ENCODE measurements at regions not wholly inside any gene's neighbourhood (a gene's known extent, or its start where the extent isn't known, plus 50 kb on each side); places are given as distances from the start of the nearest gene placed in this dataset.

DNA sequence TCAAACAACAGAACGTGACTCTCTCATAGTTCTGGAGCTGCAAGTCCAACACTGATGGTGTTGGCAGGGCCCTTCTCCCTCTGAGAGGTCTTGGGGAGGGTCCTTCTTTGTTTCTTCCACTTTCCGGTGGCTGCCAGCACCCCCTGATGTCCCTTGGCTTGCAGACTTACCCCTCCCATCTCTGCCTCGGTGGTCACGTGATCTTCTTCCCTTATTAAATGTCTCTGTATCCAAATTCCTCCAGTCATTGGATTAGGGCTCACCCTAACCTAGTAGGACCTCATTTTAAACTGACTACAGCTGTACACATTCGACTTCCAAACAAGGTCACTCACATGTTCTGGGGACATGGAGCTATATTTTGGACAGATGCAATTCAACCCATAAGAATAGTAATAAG, 780.6 kb upstream of the SALL3 start:
- TF ChIP-seq, protein P1, sequence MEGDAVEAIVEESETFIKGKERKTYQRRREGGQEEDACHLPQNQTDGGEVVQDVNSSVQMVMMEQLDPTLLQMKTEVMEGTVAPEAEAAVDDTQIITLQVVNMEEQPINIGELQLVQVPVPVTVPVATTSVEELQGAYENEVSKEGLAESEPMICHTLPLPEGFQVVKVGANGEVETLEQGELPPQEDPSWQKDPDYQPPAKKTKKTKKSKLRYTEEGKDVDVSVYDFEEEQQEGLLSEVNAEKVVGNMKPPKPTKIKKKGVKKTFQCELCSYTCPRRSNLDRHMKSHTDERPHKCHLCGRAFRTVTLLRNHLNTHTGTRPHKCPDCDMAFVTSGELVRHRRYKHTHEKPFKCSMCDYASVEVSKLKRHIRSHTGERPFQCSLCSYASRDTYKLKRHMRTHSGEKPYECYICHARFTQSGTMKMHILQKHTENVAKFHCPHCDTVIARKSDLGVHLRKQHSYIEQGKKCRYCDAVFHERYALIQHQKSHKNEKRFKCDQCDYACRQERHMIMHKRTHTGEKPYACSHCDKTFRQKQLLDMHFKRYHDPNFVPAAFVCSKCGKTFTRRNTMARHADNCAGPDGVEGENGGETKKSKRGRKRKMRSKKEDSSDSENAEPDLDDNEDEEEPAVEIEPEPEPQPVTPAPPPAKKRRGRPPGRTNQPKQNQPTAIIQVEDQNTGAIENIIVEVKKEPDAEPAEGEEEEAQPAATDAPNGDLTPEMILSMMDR (IDR thresholded peaks at IDR 0.05; ENCODE audit: borderline replicate concordance, extremely low read depth, low read length, poor library complexity, severe bottlenecking), result no peak
- TF ChIP-seq EZH2 (IDR thresholded peaks at IDR 0.05; ENCODE audit: borderline replicate concordance, low read depth, low read length, severe bottlenecking), result no peak

All from DND-41 (cell line).